ENCODE measurements at regions not wholly inside any gene's neighbourhood (a gene's known extent, or its start where the extent isn't known, plus 50 kb on each side); places are given as distances from the start of the nearest gene placed in this dataset.

DNA sequence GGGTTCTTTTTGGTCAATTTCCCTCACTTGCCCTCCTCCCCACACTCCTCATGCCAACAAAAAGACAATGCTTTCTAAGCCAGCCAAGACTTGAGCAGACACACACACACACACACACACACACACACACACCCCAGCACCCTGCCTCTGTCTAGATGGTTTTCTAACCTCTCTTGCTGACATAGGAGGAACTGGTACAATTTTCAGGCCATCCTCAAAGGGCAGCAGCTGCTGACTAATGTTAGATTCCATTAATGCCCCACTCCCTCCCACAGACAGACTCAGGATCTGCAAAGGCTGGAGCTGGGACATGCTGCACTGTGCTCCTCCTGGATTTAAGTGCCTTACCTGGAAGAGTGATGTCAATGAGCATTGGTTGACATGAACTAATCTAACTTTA, 438.4 kb downstream of the OCA2 start:
- no peak overlapping the region for H3K27ac ChIP-seq
- TF ChIP-seq, protein P1, sequence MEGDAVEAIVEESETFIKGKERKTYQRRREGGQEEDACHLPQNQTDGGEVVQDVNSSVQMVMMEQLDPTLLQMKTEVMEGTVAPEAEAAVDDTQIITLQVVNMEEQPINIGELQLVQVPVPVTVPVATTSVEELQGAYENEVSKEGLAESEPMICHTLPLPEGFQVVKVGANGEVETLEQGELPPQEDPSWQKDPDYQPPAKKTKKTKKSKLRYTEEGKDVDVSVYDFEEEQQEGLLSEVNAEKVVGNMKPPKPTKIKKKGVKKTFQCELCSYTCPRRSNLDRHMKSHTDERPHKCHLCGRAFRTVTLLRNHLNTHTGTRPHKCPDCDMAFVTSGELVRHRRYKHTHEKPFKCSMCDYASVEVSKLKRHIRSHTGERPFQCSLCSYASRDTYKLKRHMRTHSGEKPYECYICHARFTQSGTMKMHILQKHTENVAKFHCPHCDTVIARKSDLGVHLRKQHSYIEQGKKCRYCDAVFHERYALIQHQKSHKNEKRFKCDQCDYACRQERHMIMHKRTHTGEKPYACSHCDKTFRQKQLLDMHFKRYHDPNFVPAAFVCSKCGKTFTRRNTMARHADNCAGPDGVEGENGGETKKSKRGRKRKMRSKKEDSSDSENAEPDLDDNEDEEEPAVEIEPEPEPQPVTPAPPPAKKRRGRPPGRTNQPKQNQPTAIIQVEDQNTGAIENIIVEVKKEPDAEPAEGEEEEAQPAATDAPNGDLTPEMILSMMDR (conservative IDR thresholded peaks at IDR 0.05): no peak

DNA sequence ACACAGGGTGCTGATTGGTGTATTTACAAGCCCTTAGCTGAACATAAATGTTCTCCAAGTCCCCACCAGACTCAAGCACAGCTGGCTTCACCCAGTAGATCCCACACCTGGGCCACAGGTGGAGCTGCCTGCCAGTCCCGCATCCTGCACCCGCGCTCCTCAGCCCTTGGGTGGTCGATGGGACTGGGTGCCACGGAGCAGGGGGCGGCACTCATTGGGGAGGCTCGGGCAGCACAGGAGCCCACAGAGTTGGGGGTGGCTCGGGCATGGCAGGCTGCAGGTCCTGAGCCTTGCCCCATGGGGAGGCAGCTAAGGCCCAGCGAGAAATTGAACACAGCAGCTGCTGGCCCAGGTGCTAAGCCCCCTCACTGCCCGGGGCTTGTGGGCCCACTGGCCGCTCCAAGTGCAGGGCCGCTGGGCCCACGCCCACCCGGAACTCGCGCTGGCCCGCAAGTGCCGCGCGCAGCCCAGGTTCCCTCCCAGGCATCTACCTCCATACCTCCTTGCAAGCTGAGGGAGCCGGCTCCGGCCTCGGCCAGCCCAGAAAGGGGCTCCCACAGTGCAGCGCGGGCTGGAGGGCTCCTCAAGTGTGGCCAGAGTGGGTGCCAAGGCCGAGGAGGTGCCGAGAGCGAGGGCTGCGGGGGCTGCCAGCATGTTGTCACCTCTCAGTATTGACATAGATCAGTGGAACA, 442.7 kb downstream of the OCA2 start:
- TF ChIP-seq, protein P1 (conservative IDR thresholded peaks at IDR 0.05): no peak
- no peak overlapping the region for H3K27ac ChIP-seq

DNA sequence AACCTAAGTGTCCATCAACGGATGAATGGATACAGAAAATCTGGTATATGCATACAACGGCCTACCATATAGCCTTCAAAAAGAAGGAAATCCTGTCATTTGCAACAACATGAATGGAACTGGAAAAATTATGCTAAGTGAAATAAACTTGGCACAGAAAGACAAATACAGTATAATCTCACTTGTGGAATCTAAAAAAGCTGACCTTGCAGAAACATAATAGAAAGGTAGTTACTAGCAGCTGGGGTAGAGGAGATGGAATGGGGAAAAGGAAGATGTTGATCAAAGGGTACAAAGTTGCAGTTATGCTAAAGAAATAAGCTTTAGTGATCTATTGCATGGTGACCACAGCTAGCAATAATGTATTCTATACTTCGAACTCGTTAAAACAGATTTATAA, 444.1 kb downstream of the OCA2 start:
- TF ChIP-seq, protein P1 (conservative IDR thresholded peaks at IDR 0.05): no peak
- no peak overlapping the region for H3K27ac ChIP-seq

DNA sequence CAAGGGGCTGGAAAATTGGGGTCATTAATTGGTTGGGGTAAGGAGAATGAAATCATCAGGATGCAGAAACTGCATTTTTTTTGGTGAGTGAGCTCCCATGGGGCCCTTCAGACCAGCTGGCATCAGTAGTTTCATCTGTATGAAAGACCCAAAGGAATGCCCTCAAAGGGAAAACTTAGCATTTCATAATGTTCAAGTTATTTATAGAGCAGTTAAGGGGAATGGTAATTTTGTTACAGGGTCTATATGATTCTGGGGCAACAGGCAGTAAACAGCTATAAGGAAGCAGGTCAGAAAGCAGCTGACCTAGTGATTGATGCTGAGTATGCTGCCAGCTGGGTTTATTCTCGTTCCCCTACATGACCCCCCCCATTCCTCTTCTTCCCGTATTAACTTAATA, 448.9 kb downstream of the OCA2 start:
- H3K27ac ChIP-seq: no peak overlapping the region
- TF ChIP-seq, protein P1 (conservative IDR thresholded peaks at IDR 0.05): no peak

DNA sequence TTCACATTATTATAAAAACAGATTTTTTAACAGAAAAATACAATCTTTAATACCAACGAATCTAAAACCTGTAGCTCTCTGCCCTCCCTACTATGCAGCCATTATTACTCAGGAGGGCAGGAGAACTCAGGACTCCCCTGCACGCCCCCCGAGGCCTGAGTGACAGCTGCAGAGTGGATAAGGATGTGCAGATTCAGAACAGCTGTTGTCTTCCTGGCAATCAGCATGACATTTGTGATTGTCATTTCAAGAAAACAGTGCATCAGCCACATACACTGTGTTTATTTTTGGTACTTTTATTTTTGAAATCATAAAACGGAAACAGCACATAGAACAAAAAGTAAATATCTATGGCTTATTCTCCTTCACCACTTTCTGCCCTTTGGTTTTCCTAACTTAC, 450.8 kb downstream of the OCA2 start:
- H3K27ac ChIP-seq: no peak overlapping the region
- TF ChIP-seq, protein P1 (conservative IDR thresholded peaks at IDR 0.05): no peak

DNA sequence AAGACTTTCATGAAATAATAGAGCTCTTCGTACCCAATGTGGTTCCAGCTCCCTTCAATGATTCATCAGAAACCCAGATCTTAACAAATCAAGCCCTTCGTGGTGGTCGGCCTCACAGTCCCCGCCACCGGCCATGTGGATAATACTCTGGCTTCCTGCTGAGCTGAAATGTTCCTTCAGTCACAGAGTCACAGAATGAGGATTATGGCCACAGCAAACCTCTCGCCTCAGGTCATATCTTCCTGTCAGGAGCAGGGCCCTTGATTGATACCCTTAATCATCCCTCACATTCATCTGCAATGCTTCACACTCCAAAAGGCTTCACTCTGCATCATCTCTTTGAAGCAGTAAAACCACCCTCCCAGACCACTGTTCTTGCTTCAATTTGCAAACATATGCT, 452.6 kb downstream of the OCA2 start:
- TF ChIP-seq, protein P1 (conservative IDR thresholded peaks at IDR 0.05): no peak
- no peak overlapping the region for H3K27ac ChIP-seq

DNA sequence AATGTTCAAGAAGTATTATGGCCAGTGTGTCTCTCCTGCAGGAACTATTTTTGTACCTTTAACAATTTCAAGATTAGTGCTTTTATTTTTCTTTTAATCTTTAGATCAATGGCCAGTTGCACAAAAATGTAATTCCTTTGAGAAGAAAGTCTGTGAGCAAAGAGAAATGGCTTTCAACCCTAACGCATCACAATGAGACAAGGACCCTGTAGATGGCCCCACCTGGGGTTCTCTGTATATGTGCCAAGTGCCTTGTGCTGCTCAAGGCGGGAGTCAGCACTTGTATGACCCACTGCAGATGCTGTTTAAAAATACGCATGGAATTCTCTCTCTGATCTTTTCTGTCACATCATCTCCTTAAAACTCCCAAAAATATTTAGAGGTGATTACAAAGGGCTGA, 453.4 kb downstream of the OCA2 start:
- TF ChIP-seq, protein P1 (conservative IDR thresholded peaks at IDR 0.05): no peak
- no peak overlapping the region for H3K27ac ChIP-seq
